Sigmoid colon (tissue), 4 donors: ENCODE measurements at regions not wholly inside any gene's neighbourhood (a gene's known extent, or its start where the extent isn't known, plus 50 kb on each side); places are given as distances from the start of the nearest gene placed in this dataset.

Experiments used
- CTCF ChIP-seq, 4 experiments: fragments of 450-650 bp in 3 of 4; fragments of 200-600 bp in 1 of 4; IDR thresholded peaks; one replicate each; pipeline ENCODE4 v1.5.1; 2016 to 2019; ENCODE audit warnings: antibody characterized with exemption in 4 of 4, mild to moderate bottlenecking in 3 of 4, moderate library complexity in 2 of 4
- EP300 ChIP-seq, 4 donors: sonication (generic); formaldehyde crosslinking; IDR thresholded peaks; one replicate each; pipeline ENCODE4 v1.6.1; 2017; ENCODE audit warnings: antibody characterized with exemption in 4 of 4
- POLR2A ChIP-seq, 2 donors: fragments of 450-650 bp; IDR thresholded peaks; one replicate each; pipeline ENCODE4 v1.6.1; 2016; ENCODE audit warnings: antibody characterized with exemption in 2 of 2, mild to moderate bottlenecking in 2 of 2, moderate library complexity in 2 of 2
- POLR2AphosphoS5 ChIP-seq, 4 donors: sonication (generic); formaldehyde crosslinking; IDR thresholded peaks; one replicate each; pipeline ENCODE4 v1.6.1; 2017; ENCODE audit warnings: antibody characterized with exemption in 4 of 4

- TF ChIP-seq CTCF (IDR thresholded peaks at IDR 0.05) = no peak
- no peak for TF ChIP-seq POLR2A (IDR thresholded peaks at IDR 0.05)
- TF ChIP-seq POLR2AphosphoS5 (IDR thresholded peaks at IDR 0.05) = no peak
- TF ChIP-seq EP300 (IDR thresholded peaks at IDR 0.05) = no peak
These were observed 75.9 kb upstream of the ETS2 start for GRCh38 chr21:38729754-38730379.
